ENCODE measurements at regions not wholly inside any gene's neighbourhood (a gene's known extent, or its start where the extent isn't known, plus 50 kb on each side); places are given as distances from the start of the nearest gene placed in this dataset.

- POLR2A ChIA-PET = no interaction called here
- no peak overlapping the region for H2AFZ ChIP-seq (ENCODE audit: low read depth)
- no peak for TF ChIP-seq ELF1 (IDR thresholded peaks at IDR 0.05)
- TF ChIP-seq, protein P1, sequence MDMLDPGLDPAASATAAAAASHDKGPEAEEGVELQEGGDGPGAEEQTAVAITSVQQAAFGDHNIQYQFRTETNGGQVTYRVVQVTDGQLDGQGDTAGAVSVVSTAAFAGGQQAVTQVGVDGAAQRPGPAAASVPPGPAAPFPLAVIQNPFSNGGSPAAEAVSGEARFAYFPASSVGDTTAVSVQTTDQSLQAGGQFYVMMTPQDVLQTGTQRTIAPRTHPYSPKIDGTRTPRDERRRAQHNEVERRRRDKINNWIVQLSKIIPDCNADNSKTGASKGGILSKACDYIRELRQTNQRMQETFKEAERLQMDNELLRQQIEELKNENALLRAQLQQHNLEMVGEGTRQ (IDR thresholded peaks at IDR 0.05; ENCODE audit: borderline replicate concordance, low read depth, low read length) = no peak
- TF ChIP-seq CTCF (IDR thresholded peaks at IDR 0.05) = no peak
- no peak for TF ChIP-seq RFX5 (IDR thresholded peaks at IDR 0.05; ENCODE audit: low read length)
- TF ChIP-seq TAF1 (IDR thresholded peaks at IDR 0.05; ENCODE audit: borderline replicate concordance, low read depth, low read length) = no peak
- no peak for TF ChIP-seq TCF12 (IDR thresholded peaks at IDR 0.05)
- no peak for TF ChIP-seq MEF2A (IDR thresholded peaks at IDR 0.05; ENCODE audit: borderline replicate concordance, low read depth)
- no peak for TF ChIP-seq FOXJ3 (CRISPR knock-in tag; IDR thresholded peaks at IDR 0.05)
- no peak for TF ChIP-seq GABPA (IDR thresholded peaks at IDR 0.05; ENCODE audit: low read depth)
- TF ChIP-seq EZH2phosphoT487 (IDR thresholded peaks at IDR 0.05; ENCODE audit: borderline replicate concordance, low read depth) = no peak
- no peak for TF ChIP-seq PBX3 (IDR thresholded peaks at IDR 0.05)
- TF ChIP-seq, protein P2, sequence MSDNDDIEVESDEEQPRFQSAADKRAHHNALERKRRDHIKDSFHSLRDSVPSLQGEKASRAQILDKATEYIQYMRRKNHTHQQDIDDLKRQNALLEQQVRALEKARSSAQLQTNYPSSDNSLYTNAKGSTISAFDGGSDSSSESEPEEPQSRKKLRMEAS (IDR thresholded peaks at IDR 0.05; ENCODE audit: low read depth) = no peak
- no peak for TF ChIP-seq SMC3 (IDR thresholded peaks at IDR 0.05; ENCODE audit: low read depth, low read length)
- TF ChIP-seq, protein P3, sequence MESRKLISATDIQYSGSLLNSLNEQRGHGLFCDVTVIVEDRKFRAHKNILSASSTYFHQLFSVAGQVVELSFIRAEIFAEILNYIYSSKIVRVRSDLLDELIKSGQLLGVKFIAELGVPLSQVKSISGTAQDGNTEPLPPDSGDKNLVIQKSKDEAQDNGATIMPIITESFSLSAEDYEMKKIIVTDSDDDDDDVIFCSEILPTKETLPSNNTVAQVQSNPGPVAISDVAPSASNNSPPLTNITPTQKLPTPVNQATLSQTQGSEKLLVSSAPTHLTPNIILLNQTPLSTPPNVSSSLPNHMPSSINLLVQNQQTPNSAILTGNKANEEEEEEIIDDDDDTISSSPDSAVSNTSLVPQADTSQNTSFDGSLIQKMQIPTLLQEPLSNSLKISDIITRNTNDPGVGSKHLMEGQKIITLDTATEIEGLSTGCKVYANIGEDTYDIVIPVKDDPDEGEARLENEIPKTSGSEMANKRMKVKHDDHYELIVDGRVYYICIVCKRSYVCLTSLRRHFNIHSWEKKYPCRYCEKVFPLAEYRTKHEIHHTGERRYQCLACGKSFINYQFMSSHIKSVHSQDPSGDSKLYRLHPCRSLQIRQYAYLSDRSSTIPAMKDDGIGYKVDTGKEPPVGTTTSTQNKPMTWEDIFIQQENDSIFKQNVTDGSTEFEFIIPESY (IDR thresholded peaks at IDR 0.05; ENCODE audit: borderline replicate concordance, low read depth) = no peak
- TF ChIP-seq YY1 (IDR thresholded peaks at IDR 0.05; ENCODE audit: low read depth) = no peak
- no peak for TF ChIP-seq FOSL2 (IDR thresholded peaks at IDR 0.05; ENCODE audit: borderline replicate concordance, low read depth)
- TF ChIP-seq JUND (IDR thresholded peaks at IDR 0.05) = no peak
- no peak for TF ChIP-seq NRF1 (IDR thresholded peaks at IDR 0.05; ENCODE audit: low read depth, low read length)
- no peak for TF ChIP-seq REST (IDR thresholded peaks at IDR 0.05; ENCODE audit: low read depth, low read length)
- TF ChIP-seq, protein P4, sequence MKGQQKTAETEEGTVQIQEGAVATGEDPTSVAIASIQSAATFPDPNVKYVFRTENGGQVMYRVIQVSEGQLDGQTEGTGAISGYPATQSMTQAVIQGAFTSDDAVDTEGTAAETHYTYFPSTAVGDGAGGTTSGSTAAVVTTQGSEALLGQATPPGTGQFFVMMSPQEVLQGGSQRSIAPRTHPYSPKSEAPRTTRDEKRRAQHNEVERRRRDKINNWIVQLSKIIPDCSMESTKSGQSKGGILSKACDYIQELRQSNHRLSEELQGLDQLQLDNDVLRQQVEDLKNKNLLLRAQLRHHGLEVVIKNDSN (IDR thresholded peaks at IDR 0.05; ENCODE audit: borderline replicate concordance, low read depth) = no peak
- no peaks in the 10 kb centered on the region for H4K20me1 ChIP-seq (ENCODE audit: insufficient read depth)
- no peaks in the 10 kb centered on the region for H3K79me2 ChIP-seq (ENCODE audit: insufficient read depth)
- no peaks in the 10 kb centered on the region for H3F3A ChIP-seq (replicated peaks; ENCODE audit: insufficient read depth)
- WGBS (ENCODE audit: low lambda C conversion rate) = 9% methylated on average over 5 of the region's 5 CpGs
- no peak overlapping the region for H3K4me2 ChIP-seq
- peaks cover 3% of the 10 kb centered on the region; the same call in 1 of the 2 replicates for H3K27me3 ChIP-seq (ENCODE audit: insufficient read depth)
- 0 out of 2 replicates have a peak, but pooled peaks cover 5% of the 10 kb centered on the region for H3K9me2 ChIP-seq
- CTCF ChIA-PET = no interaction called here
- H3K4me3 ChIP-seq (ENCODE audit: low read depth in 2 of 2, low read length in 1 of 2) = no peak overlapping the region
- no peak for DNase-seq
- H3K4me1 ChIP-seq (ENCODE audit: control insufficient read depth in 1 of 2, insufficient read depth in 2 of 2, low read depth in 1 of 2, low read length in 1 of 2) = no peaks in the 10 kb centered on the region
- no peak overlapping the region for H3K9ac ChIP-seq
- H3K9me3 ChIP-seq = no peaks in the 10 kb centered on the region
- H3K36me3 ChIP-seq (replicated peaks in 1 of 2; ENCODE audit: control insufficient read depth in 1 of 2, insufficient read depth in 2 of 2, low read length in 1 of 2) = no peaks in the 10 kb centered on the region
- H3K27ac ChIP-seq (ENCODE audit: low read depth in 2 of 2, low read length in 1 of 2) = no peak overlapping the region
Measured at GRCh38 chr7:113684165-113684564, 234.6 kb downstream of the PPP1R3A start.
